H1 (cell line): ENCODE measurements at regions not wholly inside any gene's neighbourhood (a gene's known extent, or its start where the extent isn't known, plus 50 kb on each side); places are given as distances from the start of the nearest gene placed in this dataset.

Source experiments
- CTCF ChIA-PET: fragments of 300-600 bp; sonication (Branson Sonifier 250); formaldehyde crosslinking; loops from one replicate; lab custom pipeline; 2021; ENCODE audit not compliant: partially characterized antibody; lab: Charles Lee
- POLR2A ChIA-PET: fragments of 300-600 bp; sonication (Branson Sonifier 250); formaldehyde crosslinking; loops from one replicate; lab custom pipeline; 2021; ENCODE audit warnings: inconsistent platforms; ENCODE audit not compliant: partially characterized antibody; lab: Charles Lee
- DNase-seq, 2 experiments: peaks; one replicate each; pipeline versions ENCODE4 v3.0.0 to v3.0.0-alpha.2; 2010 to 2022; ENCODE audit warnings: low spot score in 2 of 2, low read depth in 1 of 2, mixed read lengths in 1 of 2
- FAIRE-seq: peaks from 2 replicates; lab custom pipeline; 2011; peaks lifted over from hg19 to GRCh38; lab: Jason Lieb, UNC
- H2AFZ ChIP-seq: 2 replicates; pipeline ENCODE4 v1.8.1; 2012; ENCODE audit warnings: low read length, inconsistent platforms
- H2AK5ac ChIP-seq: 2 replicates; pipeline ENCODE4 v1.6.1; 2013; ENCODE audit warnings: low read depth, low read length
- H2BK120ac ChIP-seq: replicated peaks from 2 replicates; pipeline ENCODE3; 2013; ENCODE audit warnings: low read depth, low read length, inconsistent platforms
- H2BK12ac ChIP-seq: 2 replicates; pipeline ENCODE4 v1.6.1; 2013; ENCODE audit warnings: low read depth, low read length
- H2BK15ac ChIP-seq: 2 replicates; pipeline ENCODE4 v1.6.1; 2013; ENCODE audit warnings: low read length
- H2BK20ac ChIP-seq: 2 replicates; pipeline ENCODE4 v1.6.1; 2013; ENCODE audit warnings: low read length
- H2BK5ac ChIP-seq: 2 replicates; pipeline ENCODE4 v1.6.1; 2013; ENCODE audit warnings: low read depth, low read length
- H3K14ac ChIP-seq: 2 replicates; pipeline ENCODE4 v1.6.1; 2013; ENCODE audit warnings: inconsistent platforms; ENCODE audit not compliant: insufficient read length
- H3K18ac ChIP-seq: 2 replicates; pipeline ENCODE4 v1.6.1; 2013; ENCODE audit warnings: low read length; ENCODE audit errors: extremely low read depth
- H3K23ac ChIP-seq: 2 replicates; pipeline ENCODE4 v1.6.1; 2013; ENCODE audit warnings: inconsistent platforms; ENCODE audit not compliant: insufficient read length
- H3K23me2 ChIP-seq: 2 replicates; pipeline ENCODE4 v1.6.1; 2013; ENCODE audit warnings: low read depth, low read length
- H3K27ac ChIP-seq: 2 replicates; pipeline ENCODE4 v1.6.1; 2011; ENCODE audit warnings: low read depth, low read length, inconsistent platforms
- H3K27me3 ChIP-seq, 4 experiments: replicated peaks in 1 of 4; 1 replicate in 1 of 4; 2 replicates in 3 of 4; pipeline versions ENCODE4 v1.6.1 to v1.8.1; 2011 to 2013; ENCODE audit warnings: low read length in 3 of 4, mild to moderate bottlenecking in 3 of 4, inconsistent platforms in 2 of 4, mixed read lengths in 2 of 4, moderate library complexity in 1 of 4; ENCODE audit not compliant: control insufficient read depth in 3 of 4, insufficient read depth in 3 of 4; ENCODE audit errors: extremely low read depth in 1 of 4
- H3K36me3 ChIP-seq, 4 experiments: 2 replicates each; pipeline versions ENCODE4 v1.6.1 to v1.8.1; 2011 to 2013; ENCODE audit warnings: mild to moderate bottlenecking in 4 of 4, low read length in 3 of 4, moderate library complexity in 2 of 4, control low read depth in 1 of 4, inconsistent platforms in 1 of 4; ENCODE audit not compliant: insufficient read depth in 4 of 4, control insufficient read depth in 2 of 4
- H3K4ac ChIP-seq: replicated peaks from 2 replicates; pipeline ENCODE3; 2013; ENCODE audit warnings: low read length, low read depth, mixed read lengths, inconsistent platforms; ENCODE audit not compliant: insufficient read length
- H3K4me1 ChIP-seq, 4 experiments: replicated peaks in 1 of 4; 1 replicate in 1 of 4; 2 replicates in 3 of 4; pipeline versions ENCODE4 v1.6.1 to v1.8.1; 2011 to 2013; ENCODE audit warnings: low read length in 3 of 4, inconsistent platforms in 2 of 4, mixed read lengths in 1 of 4; ENCODE audit not compliant: insufficient read depth in 4 of 4, control insufficient read depth in 3 of 4
- H3K4me2 ChIP-seq, 2 experiments: 2 replicates each; pipeline versions ENCODE4 v1.6.1 to v1.8.1; 2011 to 2013; ENCODE audit warnings: low read depth in 2 of 2, low read length in 2 of 2, control low read depth in 1 of 2, inconsistent platforms in 1 of 2, mild to moderate bottlenecking in 1 of 2; ENCODE audit not compliant: insufficient read depth in 1 of 2
- H3K4me3 ChIP-seq, 4 experiments: fragments of 200-600, 300-600 bp in 1 of 4; sonication (generic), shearing (Covaris generic), sonication (Bioruptor Twin) in 1 of 4; 2 replicates each; pipeline versions ENCODE4 v1.5.1 to v1.8.1; 2011 to 2016; ENCODE audit warnings: low read length in 4 of 4, low read depth in 3 of 4, control low read depth in 2 of 4, inconsistent platforms in 2 of 4, mild to moderate bottlenecking in 2 of 4, mixed read lengths in 1 of 4, moderate library complexity in 1 of 4; ENCODE audit not compliant: insufficient read depth in 2 of 4; ENCODE audit errors: extremely low read depth in 1 of 4
- H3K56ac ChIP-seq: replicated peaks from 2 replicates; pipeline ENCODE3; 2013; ENCODE audit warnings: low read depth, mild to moderate bottlenecking, mixed read lengths, low read length, inconsistent platforms; ENCODE audit not compliant: insufficient read length
- H3K79me1 ChIP-seq: 2 replicates; pipeline ENCODE4 v1.6.1; 2013; ENCODE audit warnings: low read depth, low read length, control low read depth
- H3K79me2 ChIP-seq, 2 experiments: 2 replicates each; pipeline versions ENCODE4 v1.6.1 to v1.8.1; 2012 to 2013; ENCODE audit warnings: low read length in 2 of 2, mild to moderate bottlenecking in 2 of 2, inconsistent platforms in 1 of 2; ENCODE audit not compliant: insufficient read depth in 2 of 2, control insufficient read depth in 1 of 2
- H3K9ac ChIP-seq, 4 experiments: replicated peaks in 1 of 4; 1 replicate in 1 of 4; 2 replicates in 3 of 4; pipeline versions ENCODE4 v1.6.1 to v1.8.1; 2011 to 2013; ENCODE audit warnings: low read depth in 3 of 4, low read length in 3 of 4, control low read depth in 2 of 4, mild to moderate bottlenecking in 2 of 4, moderate library complexity in 2 of 4, inconsistent platforms in 1 of 4; ENCODE audit errors: extremely low read depth in 1 of 4
- H3K9me3 ChIP-seq, 2 experiments: 2 replicates each; pipeline versions ENCODE4 v1.6.1 to v1.8.1; 2012 to 2013; ENCODE audit warnings: mild to moderate bottlenecking in 2 of 2, moderate library complexity in 2 of 2, control low read depth in 1 of 2, inconsistent platforms in 1 of 2, low read depth in 1 of 2, low read length in 1 of 2, mixed read lengths in 1 of 2; ENCODE audit not compliant: insufficient read depth in 2 of 2
- H4K20me1 ChIP-seq, 2 experiments: replicated peaks in 1 of 2; 2 replicates each; pipeline versions ENCODE3 to v1.8.1; 2011 to 2013; ENCODE audit warnings: inconsistent platforms in 2 of 2, low read length in 2 of 2, mild to moderate bottlenecking in 1 of 2; ENCODE audit not compliant: insufficient read depth in 2 of 2, control insufficient read depth in 1 of 2
- H4K5ac ChIP-seq: 2 replicates; pipeline ENCODE4 v1.6.1; 2013; ENCODE audit warnings: low read length, low read depth, mixed read lengths, inconsistent platforms; ENCODE audit not compliant: insufficient read length
- H4K8ac ChIP-seq: 2 replicates; pipeline ENCODE4 v1.8.0; 2013; ENCODE audit warnings: mild to moderate bottlenecking, moderate library complexity, low read length, inconsistent platforms; ENCODE audit not compliant: insufficient read depth; ENCODE audit errors: extremely low read depth
- H4K91ac ChIP-seq: replicated peaks from 2 replicates; pipeline ENCODE3; 2013; ENCODE audit warnings: low read length, mixed read lengths, inconsistent platforms; ENCODE audit not compliant: insufficient read length
- BRCA1 ChIP-seq: IDR thresholded peaks from 2 replicates; pipeline ENCODE4 v1.6.1; 2012; ENCODE audit warnings: low read depth, low read length, improper control_type of control experiment
- CTCF ChIP-seq, 3 experiments: IDR thresholded peaks; 1 replicate in 2 of 3; 2 replicates in 1 of 3; pipeline versions ENCODE4 v1.5.1 to v1.6.1; 2011; ENCODE audit warnings: low read length in 3 of 3, mild to moderate bottlenecking in 3 of 3, inconsistent platforms in 2 of 3, low read depth in 1 of 3, moderate library complexity in 1 of 3; ENCODE audit not compliant: insufficient read depth in 1 of 3; ENCODE audit errors: control extremely low read depth in 1 of 3
- EZH2 ChIP-seq: fragments of 200-600 bp; sonication (generic); IDR thresholded peaks from 2 replicates; pipeline ENCODE4 v1.7.1; 2012; ENCODE audit warnings: low read depth, mild to moderate bottlenecking, moderate library complexity, low read length, inconsistent platforms; ENCODE audit not compliant: severe bottlenecking
- HDAC2 ChIP-seq, 2 experiments: fragments of 300-600 bp in 1 of 2; sonication (generic) in 1 of 2; IDR thresholded peaks; 2 replicates each; pipeline ENCODE4 v1.6.1; 2011 to 2012; ENCODE audit warnings: low read depth in 2 of 2, low read length in 2 of 2, mild to moderate bottlenecking in 2 of 2, moderate library complexity in 2 of 2, borderline replicate concordance in 1 of 2, inconsistent platforms in 1 of 2
- JUN ChIP-seq: IDR thresholded peaks from 2 replicates; pipeline ENCODE4 v1.6.1; 2011; ENCODE audit warnings: low read depth, mild to moderate bottlenecking, improper control_type of control experiment, low read length
- KDM4A ChIP-seq: IDR thresholded peaks from one replicate; pipeline ENCODE4 v1.7.1; 2012; ENCODE audit warnings: low read depth, mild to moderate bottlenecking, moderate library complexity, low read length, inconsistent platforms; ENCODE audit not compliant: severe bottlenecking
- KDM5A ChIP-seq: fragments of 200-600 bp; IDR thresholded peaks from 2 replicates; pipeline ENCODE4 v1.7.1; 2012; ENCODE audit warnings: mild to moderate bottlenecking, low read length, inconsistent platforms, mixed read lengths
- NRF1 ChIP-seq: IDR thresholded peaks from 2 replicates; pipeline ENCODE4 v1.6.1; 2011; ENCODE audit warnings: mild to moderate bottlenecking, low read depth, low read length, improper control_type of control experiment
- POLR2A ChIP-seq, 2 experiments: IDR thresholded peaks; 1 replicate in 1 of 2; 2 replicates in 1 of 2; pipeline ENCODE4 v1.6.1; 2011; ENCODE audit warnings: low read depth in 2 of 2, low read length in 2 of 2, mild to moderate bottlenecking in 2 of 2; ENCODE audit errors: control extremely low read depth in 1 of 2
- SP1 ChIP-seq: IDR thresholded peaks from 2 replicates; pipeline ENCODE4 v1.6.1; 2011; ENCODE audit warnings: low read depth, low read length
- SP4 ChIP-seq: IDR thresholded peaks from 2 replicates; pipeline ENCODE4 v1.6.1; 2012; ENCODE audit warnings: low read length, inconsistent platforms
- TEAD4 ChIP-seq: IDR thresholded peaks from 2 replicates; pipeline ENCODE4 v1.6.1; 2012; ENCODE audit warnings: low read depth, low read length, inconsistent platforms, mixed read lengths
- WGBS, 2 experiments: shearing (Covaris generic) in 1 of 2; methylation state at CpG; one replicate each; pipeline versions ENCODE4 v1.1.6 to v1.1.7; 2013 to 2015; ENCODE audit warnings: low lambda C conversion rate in 2 of 2, mixed read lengths in 2 of 2, inconsistent platforms in 1 of 2, low coverage in 1 of 2, missing lambda C conversion rate in 1 of 2; ENCODE audit not compliant: insufficient replicate concordance in 2 of 2, insufficient coverage in 1 of 2, insufficient read length in 1 of 2; ENCODE audit errors: extremely low coverage in 1 of 2, missing lambda C conversion rate in 1 of 2; 5-methylcytosine and 5-hydroxymethylcytosine counted together

- Histone ChIP-seq H3K4me1 (no peaks in the 10 kb centered on the region), H3K4me3 (no peak overlapping the region), H2AK5ac (no peak overlapping the region), H3K23me2 (no peaks in the 10 kb centered on the region), H3K4me2 (no peak overlapping the region), H2BK5ac (no peak overlapping the region), H3K23ac (no peak overlapping the region), H2BK12ac (no peak overlapping the region), H3K9me3 (no peaks in the 10 kb centered on the region), H3K18ac (no peak overlapping the region), H2BK20ac (no peak overlapping the region), H3K27ac (no peak overlapping the region), H4K5ac (no peak overlapping the region), H3K36me3 (no peaks in the 10 kb centered on the region), H2BK120ac (no peak overlapping the region), H4K20me1 (no peaks in the 10 kb centered on the region), H2AFZ (no peak overlapping the region), H3K14ac (no peak overlapping the region), H3K9ac (no peak overlapping the region), H4K8ac (no peak overlapping the region), H2BK15ac (no peak overlapping the region), H3K56ac (no peak overlapping the region), H4K91ac (no peak overlapping the region), H3K79me1 (no peaks in the 10 kb centered on the region), H3K79me2 (no peaks in the 10 kb centered on the region), H3K27me3 (no peaks in the 10 kb centered on the region), H3K4ac (no peak overlapping the region)
- CTCF ChIA-PET = no interaction called here
- no peak for FAIRE-seq
- 92% methylated on average over 1 of the region's 1 CpG; no CpG with 5 or more reads in 1 of the 2 experiments for WGBS, 2 experiments
- POLR2A ChIA-PET = no interaction called here
- DNase-seq = no peak
- no peak for TF ChIP-seq CTCF (IDR thresholded peaks at IDR 0.05; ENCODE audit: control extremely low read depth in 1 of 3, insufficient read depth in 1 of 3, low read depth in 1 of 3, low read length in 3 of 3)
- no peak for TF ChIP-seq KDM4A
- no peak for TF ChIP-seq JUN
- no peak for TF ChIP-seq SP4
- TF ChIP-seq NRF1 = no peak
- no peak for TF ChIP-seq HDAC2 (IDR thresholded peaks at IDR 0.05; ENCODE audit: borderline replicate concordance in 1 of 2, low read depth in 2 of 2, low read length in 2 of 2)
- TF ChIP-seq BRCA1 = no peak
- TF ChIP-seq KDM5A = no peak
- no peak for TF ChIP-seq EZH2
- no peak for TF ChIP-seq TEAD4
- no peak for TF ChIP-seq SP1
- no peak for TF ChIP-seq POLR2A (IDR thresholded peaks at IDR 0.05; ENCODE audit: control extremely low read depth in 1 of 2, low read depth in 2 of 2, low read length in 2 of 2)
These were observed 870.7 kb upstream of the INTU start for GRCh38 chr4:126761947-126762662.
